Keratinocyte (primary cell): ENCODE measurements at regions not wholly inside any gene's neighbourhood (a gene's known extent, or its start where the extent isn't known, plus 50 kb on each side); places are given as distances from the start of the nearest gene placed in this dataset.

Experiments
- DNase-seq: peaks from one replicate; pipeline ENCODE4 v3.0.0-alpha.2; 2011; ENCODE audit warnings: low read depth, missing footprints, low spot score
- FAIRE-seq: peaks from 2 replicates; lab custom pipeline; 2011; peaks lifted over from hg19 to GRCh38; lab: Jason Lieb, UNC
- H2AFZ ChIP-seq: 2 replicates; pipeline ENCODE4 v1.6.0; 2012; ENCODE audit warnings: low read length, control low read depth, inconsistent platforms; ENCODE audit not compliant: control insufficient read depth
- H3K27ac ChIP-seq: 2 replicates; pipeline ENCODE4 v1.5.1; 2011; ENCODE audit warnings: low read length; ENCODE audit not compliant: control insufficient read depth, insufficient read depth
- H3K27me3 ChIP-seq: 3 replicates; pipeline ENCODE4 v1.6.0; 2011; ENCODE audit warnings: low read length; ENCODE audit not compliant: control insufficient read depth, insufficient read depth; ENCODE audit errors: extremely low read depth
- H3K36me3 ChIP-seq, 2 experiments: 2 replicates in 1 of 2; 3 replicates in 1 of 2; pipeline ENCODE4 v1.5.1; 2011; ENCODE audit warnings: low read length in 2 of 2, mild to moderate bottlenecking in 1 of 2; ENCODE audit not compliant: control insufficient read depth in 2 of 2, insufficient read depth in 2 of 2; ENCODE audit errors: extremely low read depth in 1 of 2
- H3K4me1 ChIP-seq: 3 replicates; pipeline ENCODE4 v1.5.1; 2011; ENCODE audit warnings: low read length; ENCODE audit not compliant: control insufficient read depth, insufficient read depth; ENCODE audit errors: extremely low read depth
- H3K4me2 ChIP-seq: 3 replicates; pipeline ENCODE4 v1.6.0; 2011; ENCODE audit warnings: low read depth, low read length; ENCODE audit not compliant: control insufficient read depth, insufficient read depth; ENCODE audit errors: extremely low read depth
- H3K4me3 ChIP-seq, 3 experiments: fragments of 200-600 bp in 1 of 3; sonication (generic) in 1 of 3; 2 replicates in 2 of 3; 3 replicates in 1 of 3; pipeline ENCODE4 v1.5.1; 2011 to 2016; ENCODE audit warnings: low read length in 3 of 3, mild to moderate bottlenecking in 3 of 3, control low read depth in 2 of 3, inconsistent platforms in 1 of 3, low read depth in 1 of 3, mixed read lengths in 1 of 3, mixed run types in 1 of 3, moderate library complexity in 1 of 3; ENCODE audit not compliant: control insufficient read depth in 2 of 3, insufficient read depth in 2 of 3; ENCODE audit errors: extremely low read depth in 1 of 3
- H3K79me2 ChIP-seq: 2 replicates; pipeline ENCODE4 v1.6.0; 2012; ENCODE audit warnings: low read length; ENCODE audit not compliant: control insufficient read depth, insufficient read depth
- H3K9ac ChIP-seq: 3 replicates; pipeline ENCODE4 v1.6.0; 2011; ENCODE audit warnings: low read length; ENCODE audit not compliant: control insufficient read depth, insufficient read depth; ENCODE audit errors: extremely low read depth
- H3K9me1 ChIP-seq: 3 replicates; pipeline ENCODE4 v1.6.0; 2011; ENCODE audit warnings: low read length; ENCODE audit not compliant: control insufficient read depth, insufficient read depth; ENCODE audit errors: extremely low read depth
- H3K9me3 ChIP-seq: 2 replicates; pipeline ENCODE4 v1.5.1; 2012; ENCODE audit warnings: low read depth, low read length; ENCODE audit not compliant: control insufficient read depth
- H4K20me1 ChIP-seq: 3 replicates; pipeline ENCODE4 v1.6.0; 2011; ENCODE audit warnings: low read length; ENCODE audit not compliant: control insufficient read depth, insufficient read depth; ENCODE audit errors: extremely low read depth
- EZH2 ChIP-seq: IDR thresholded peaks from one replicate; pipeline ENCODE4 v1.6.1; 2012; ENCODE audit warnings: inconsistent platforms, mild to moderate bottlenecking, low read length, moderate library complexity
- dilution Hi-C: fragments of 300-500 bp; cut with MboI; formaldehyde crosslinking; loops from one replicate; pipeline ENCODE4 v1.7.0; 2020; ENCODE audit warnings: low sequenced_read_pairs; ENCODE audit not compliant: extremely low pct_ligation_motif_present
- TF ChIP-seq, protein P1 (sequence below), 3 experiments: IDR thresholded peaks in 1 of 3; conservative IDR thresholded peaks in 1 of 3; optimal IDR thresholded peaks in 1 of 3; 2 replicates in 2 of 3; 3 replicates in 1 of 3; pipeline versions ENCODE3 to v1.5.1; 2011; ENCODE audit warnings: low read length in 3 of 3, mild to moderate bottlenecking in 3 of 3, moderate library complexity in 2 of 3, control low read depth in 1 of 3, inconsistent platforms in 1 of 3; ENCODE audit not compliant: insufficient read depth in 2 of 3; ENCODE audit errors: extremely low read depth in 1 of 3

DNA sequence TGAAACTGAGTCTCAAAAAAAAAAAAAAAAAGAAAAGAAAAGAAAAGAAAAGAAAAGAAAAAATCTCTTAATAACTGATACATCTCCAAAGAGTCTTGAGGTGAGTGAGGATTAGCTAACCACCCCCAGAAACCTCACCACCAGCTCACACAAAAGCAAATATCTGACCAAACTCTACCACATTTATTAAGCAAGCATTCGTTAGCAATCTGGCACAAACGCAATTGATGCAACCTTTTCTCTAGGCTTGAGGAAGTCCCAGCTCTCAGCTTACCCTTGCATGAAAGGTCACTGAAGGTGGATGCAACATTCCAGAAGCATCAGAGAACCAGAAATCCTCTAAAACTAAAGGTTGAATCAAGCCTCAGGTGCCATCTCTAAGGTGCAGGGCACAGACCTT, 231.9 kb upstream of the BCOR start:
- H3K79me2 ChIP-seq, result no peaks in the 10 kb centered on the region
- DNase-seq, result no peak
- dilution Hi-C loops, result no loop called here
- H3K4me3 ChIP-seq, result no peak overlapping the region
- no peaks in the 10 kb centered on the region for H3K9me3 ChIP-seq
- TF ChIP-seq EZH2, result no peak
- TF ChIP-seq, protein P1, sequence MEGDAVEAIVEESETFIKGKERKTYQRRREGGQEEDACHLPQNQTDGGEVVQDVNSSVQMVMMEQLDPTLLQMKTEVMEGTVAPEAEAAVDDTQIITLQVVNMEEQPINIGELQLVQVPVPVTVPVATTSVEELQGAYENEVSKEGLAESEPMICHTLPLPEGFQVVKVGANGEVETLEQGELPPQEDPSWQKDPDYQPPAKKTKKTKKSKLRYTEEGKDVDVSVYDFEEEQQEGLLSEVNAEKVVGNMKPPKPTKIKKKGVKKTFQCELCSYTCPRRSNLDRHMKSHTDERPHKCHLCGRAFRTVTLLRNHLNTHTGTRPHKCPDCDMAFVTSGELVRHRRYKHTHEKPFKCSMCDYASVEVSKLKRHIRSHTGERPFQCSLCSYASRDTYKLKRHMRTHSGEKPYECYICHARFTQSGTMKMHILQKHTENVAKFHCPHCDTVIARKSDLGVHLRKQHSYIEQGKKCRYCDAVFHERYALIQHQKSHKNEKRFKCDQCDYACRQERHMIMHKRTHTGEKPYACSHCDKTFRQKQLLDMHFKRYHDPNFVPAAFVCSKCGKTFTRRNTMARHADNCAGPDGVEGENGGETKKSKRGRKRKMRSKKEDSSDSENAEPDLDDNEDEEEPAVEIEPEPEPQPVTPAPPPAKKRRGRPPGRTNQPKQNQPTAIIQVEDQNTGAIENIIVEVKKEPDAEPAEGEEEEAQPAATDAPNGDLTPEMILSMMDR (optimal IDR thresholded peaks at IDR 0.05 in 1 of 3, IDR thresholded peaks at IDR 0.05 in 1 of 3, conservative IDR thresholded peaks at IDR 0.05 in 1 of 3; ENCODE audit: extremely low read depth in 1 of 3, insufficient read depth in 2 of 3, low read length in 3 of 3), result no peak
- no peak overlapping the region for H3K4me2 ChIP-seq
- H3K36me3 ChIP-seq, result no peaks in the 10 kb centered on the region
- H3K4me1 ChIP-seq, result no peaks in the 10 kb centered on the region
- no peak overlapping the region for H3K9ac ChIP-seq
- H3K9me1 ChIP-seq, result no peaks in the 10 kb centered on the region
- no peaks in the 10 kb centered on the region for H3K27me3 ChIP-seq
- no peak overlapping the region for H3K27ac ChIP-seq
- no peak for FAIRE-seq
- H2AFZ ChIP-seq, result no peak overlapping the region
- H4K20me1 ChIP-seq, result no peaks in the 10 kb centered on the region

DNA sequence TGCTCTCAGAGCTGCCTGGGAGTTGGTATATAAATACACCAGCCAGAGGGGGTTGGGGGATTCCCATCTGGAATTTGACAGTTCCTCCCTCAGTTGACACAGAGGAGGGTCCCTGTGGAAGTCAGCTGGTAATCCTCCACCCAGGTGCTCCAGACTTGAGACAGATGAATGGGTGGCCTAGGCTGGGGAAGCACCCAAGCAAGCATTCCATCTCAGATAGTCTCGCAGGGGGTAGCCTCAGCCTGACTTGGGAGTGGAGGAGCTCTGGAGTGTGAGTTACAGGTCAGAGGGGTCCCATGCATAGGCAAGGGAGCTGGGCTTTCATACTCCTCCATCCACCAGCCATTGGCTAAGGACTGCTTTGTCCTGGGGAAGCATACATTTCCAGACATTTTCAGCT, 229.3 kb upstream of the BCOR start:
- FAIRE-seq, result no peak
- Histone ChIP-seq H3K27me3 (no peaks in the 10 kb centered on the region), H3K4me3 (no peak overlapping the region), H3K79me2 (no peaks in the 10 kb centered on the region), H3K9ac (no peak overlapping the region), H3K27ac (no peak overlapping the region), H3K36me3 (no peaks in the 10 kb centered on the region), H3K9me3 (no peaks in the 10 kb centered on the region), H3K9me1 (no peaks in the 10 kb centered on the region), H4K20me1 (no peaks in the 10 kb centered on the region), H2AFZ (no peak overlapping the region), H3K4me2 (no peak overlapping the region), H3K4me1 (no peaks in the 10 kb centered on the region)
- no peak for TF ChIP-seq EZH2
- TF ChIP-seq, protein P1 (optimal IDR thresholded peaks at IDR 0.05 in 1 of 3, IDR thresholded peaks at IDR 0.05 in 1 of 3, conservative IDR thresholded peaks at IDR 0.05 in 1 of 3; ENCODE audit: extremely low read depth in 1 of 3, insufficient read depth in 2 of 3, low read length in 3 of 3), result no peak
- dilution Hi-C loops, result no loop called here
- no peak for DNase-seq
